GM21529 (cell line): ENCODE measurements at regions not wholly inside any gene's neighbourhood (a gene's known extent, or its start where the extent isn't known, plus 50 kb on each side); places are given as distances from the start of the nearest gene placed in this dataset.
"Not testable (repeated sequence)": the region's sequence is repeated elsewhere in the genome, so short reads cannot be mapped to it uniquely, and the experiment has no call there.

Experiments used
- ATAC-seq: cut with Tn5 transposase; IDR thresholded peaks from one replicate; pipeline ENCODE4 v1.9.1; 2021; ENCODE audit not compliant: unreplicated experiment

- ATAC-seq: no peak
Observed at GRCh38 chr3:95813244-95813643, 1001.1 kb upstream of the EPHA6 start.

GRCh38 chr3:95815828-95816227, 998.6 kb upstream of the EPHA6 start:
- no peak for ATAC-seq

DNA sequence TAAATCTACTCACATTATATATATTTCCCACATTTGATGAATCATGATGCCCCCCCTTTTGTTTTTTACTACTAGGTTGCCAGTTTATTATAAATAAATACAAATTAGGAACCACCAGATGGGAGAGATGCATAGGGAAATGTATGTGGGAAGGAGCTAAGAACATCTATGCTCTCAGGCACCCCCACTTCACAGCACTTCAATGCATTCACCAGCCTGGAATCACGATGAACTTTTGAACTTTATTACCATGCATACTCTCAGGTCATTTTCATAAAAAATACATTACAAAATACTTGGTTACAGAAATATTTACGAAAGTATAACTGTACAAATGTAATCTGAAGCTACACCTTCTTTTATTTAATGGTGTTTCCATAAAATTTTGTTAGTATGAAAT, 988.0 kb upstream of the EPHA6 start:
- ATAC-seq: no peak

- ATAC-seq: no peak
Observed at GRCh38 chr3:95832146-95832545, 982.2 kb upstream of the EPHA6 start.

DNA sequence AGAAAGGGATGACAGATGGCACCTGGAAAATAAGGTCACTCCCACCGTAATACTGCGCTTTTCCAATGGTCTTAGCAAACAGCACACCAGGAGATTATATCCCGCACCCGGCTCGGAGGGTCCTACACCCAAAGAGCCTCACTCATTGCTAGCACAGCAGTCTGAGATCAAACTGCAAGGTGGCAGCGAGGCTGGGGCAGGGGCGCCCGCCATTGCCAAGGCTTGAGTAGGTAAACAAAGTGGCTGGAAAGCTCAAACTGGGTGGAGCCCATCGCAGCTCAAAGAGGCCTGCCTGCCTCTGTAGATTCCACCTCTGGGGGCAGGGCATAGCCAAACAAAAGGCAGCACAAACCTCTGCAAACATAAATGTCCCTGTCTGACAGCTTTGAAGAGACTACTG, 953.8 kb upstream of the EPHA6 start:
- not testable (repeated sequence) for ATAC-seq

- ATAC-seq: no peak
Observed at GRCh38 chr3:95883801-95884200, 930.6 kb upstream of the EPHA6 start.

DNA sequence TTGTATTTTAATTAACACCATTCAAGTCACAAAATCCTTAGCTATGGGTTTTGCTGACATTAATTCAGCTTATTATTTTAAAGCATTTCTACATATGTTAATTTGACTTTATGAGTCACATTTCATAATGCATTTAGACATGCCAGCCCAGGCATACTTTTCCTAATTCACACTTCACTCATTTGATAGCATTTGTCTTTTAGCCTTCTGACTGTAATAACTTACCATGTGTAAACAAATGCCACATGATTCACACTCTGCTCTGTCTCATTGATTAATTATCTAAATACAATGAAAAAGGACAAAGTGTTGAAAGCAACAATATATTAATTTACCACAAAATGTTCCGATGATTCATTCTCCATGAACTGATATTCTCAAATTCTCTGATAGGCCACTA, 927.8 kb upstream of the EPHA6 start:
- no peak for ATAC-seq

GRCh38 chr3:95887114-95887513, 927.3 kb upstream of the EPHA6 start:
- no peak for ATAC-seq

- no peak for ATAC-seq
Observed at GRCh38 chr3:95894820-95895219, 919.6 kb upstream of the EPHA6 start.

- ATAC-seq: no peak
Observed at GRCh38 chr3:95899494-95899893, 914.9 kb upstream of the EPHA6 start.

DNA sequence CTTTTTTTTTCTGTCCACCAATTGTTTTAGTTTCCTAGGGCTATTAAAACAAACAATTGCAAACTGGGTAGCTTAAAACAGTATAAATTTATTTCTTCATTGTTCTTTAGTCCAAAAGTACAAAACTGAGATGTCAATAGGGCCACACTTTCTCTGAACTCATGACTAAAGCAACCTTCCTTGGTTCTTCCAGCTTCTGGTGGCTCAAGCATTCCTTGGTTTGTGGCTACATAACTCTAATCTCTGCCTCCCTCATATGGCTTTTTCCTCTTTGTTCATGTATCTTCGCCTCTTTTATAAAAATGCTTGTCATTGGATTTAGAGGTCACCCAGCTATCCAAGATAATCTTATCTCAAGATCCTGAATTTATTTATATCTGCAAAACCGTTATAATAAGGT, 914.5 kb upstream of the EPHA6 start:
- no peak for ATAC-seq

GRCh38 chr3:95901948-95902347, 912.4 kb upstream of the EPHA6 start:
- no peak for ATAC-seq

DNA sequence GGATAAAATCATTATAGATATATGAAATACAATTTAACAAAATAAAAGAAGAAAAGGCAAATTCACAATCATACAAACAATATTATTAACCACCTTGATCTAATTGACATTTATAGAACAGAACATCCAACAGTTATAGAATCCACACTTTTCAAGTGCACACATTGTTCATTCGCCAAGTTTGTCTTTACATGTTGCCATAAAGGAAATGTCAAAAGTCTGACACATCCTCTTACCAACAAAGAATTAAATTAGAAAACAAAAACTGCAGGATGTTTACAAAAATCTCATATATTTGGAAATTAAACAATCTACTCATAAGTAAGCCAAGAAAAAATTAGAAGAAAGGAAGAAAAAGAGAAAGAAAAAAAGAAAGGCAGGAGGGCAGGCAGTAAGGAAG, 909.2 kb upstream of the EPHA6 start:
- ATAC-seq: no peak

DNA sequence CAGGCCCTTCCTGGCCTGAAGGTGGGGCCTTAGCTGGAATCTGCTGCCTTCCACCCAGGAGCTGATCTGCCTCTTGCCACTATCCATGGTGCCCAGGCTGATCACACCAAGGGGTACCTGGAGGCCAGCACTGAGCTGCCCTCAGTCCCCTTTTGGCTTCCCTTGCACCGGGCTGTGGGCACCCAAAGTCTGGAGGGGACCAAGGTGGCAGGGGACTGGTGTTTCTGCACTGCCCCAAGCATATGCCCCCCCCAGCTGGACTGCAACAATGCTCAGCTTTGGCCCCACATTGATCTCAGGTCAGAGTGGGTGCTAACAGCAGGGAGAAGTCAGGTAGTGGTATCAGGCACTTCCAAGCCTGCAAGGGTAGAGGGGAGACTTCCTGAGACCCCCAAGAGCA, 902.6 kb upstream of the EPHA6 start:
- no peak for ATAC-seq

GRCh38 chr3:95923496-95924210, 890.7 kb upstream of the EPHA6 start:
- ATAC-seq: no peak

DNA sequence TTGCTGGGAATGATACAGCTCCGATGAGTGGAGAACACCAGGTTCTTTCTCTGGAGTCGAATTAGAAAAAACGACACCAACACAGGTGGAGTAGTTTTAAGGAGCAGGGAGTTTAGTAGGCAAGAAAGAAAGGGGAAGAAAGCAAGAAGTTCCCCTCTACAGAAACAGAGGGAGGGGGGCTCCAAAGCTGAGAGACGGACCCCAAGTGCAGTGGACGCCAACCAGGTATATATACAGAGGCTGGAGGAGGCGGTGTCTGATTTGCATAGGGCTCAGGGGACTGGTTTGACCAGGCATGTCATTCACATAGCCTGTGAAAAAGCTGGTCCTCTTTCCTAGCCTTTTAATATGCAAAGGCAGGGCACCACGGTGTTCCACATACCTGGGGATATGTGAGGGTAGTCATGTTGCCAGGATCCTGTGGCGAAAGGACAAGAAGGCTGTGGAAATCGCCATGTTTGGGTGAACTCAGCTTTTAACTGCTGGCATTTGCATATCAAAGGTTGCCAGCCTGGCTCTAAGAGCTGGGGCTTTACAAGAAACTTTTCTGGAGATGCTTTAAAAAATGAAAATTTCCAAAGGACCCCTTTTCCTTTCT, 887.4 kb upstream of the EPHA6 start:
- no peak for ATAC-seq

DNA sequence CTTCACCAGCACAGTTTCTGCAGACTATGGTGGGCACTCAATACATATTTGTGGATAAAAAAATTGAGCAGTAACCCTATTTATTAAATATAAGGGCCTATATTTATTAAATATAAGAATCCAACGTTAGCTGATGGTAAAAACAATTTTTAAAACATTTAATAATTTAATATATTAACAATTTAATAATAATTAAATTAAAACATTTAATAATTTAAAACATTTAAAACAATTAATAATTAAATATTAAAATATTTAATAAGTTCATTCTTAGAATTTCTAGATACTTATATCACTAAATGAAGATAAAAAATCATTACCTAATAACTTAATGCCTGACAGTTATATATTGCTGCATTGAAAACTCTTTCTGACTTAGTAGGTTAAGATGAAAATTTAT, 880.2 kb upstream of the EPHA6 start:
- no peak for ATAC-seq

DNA sequence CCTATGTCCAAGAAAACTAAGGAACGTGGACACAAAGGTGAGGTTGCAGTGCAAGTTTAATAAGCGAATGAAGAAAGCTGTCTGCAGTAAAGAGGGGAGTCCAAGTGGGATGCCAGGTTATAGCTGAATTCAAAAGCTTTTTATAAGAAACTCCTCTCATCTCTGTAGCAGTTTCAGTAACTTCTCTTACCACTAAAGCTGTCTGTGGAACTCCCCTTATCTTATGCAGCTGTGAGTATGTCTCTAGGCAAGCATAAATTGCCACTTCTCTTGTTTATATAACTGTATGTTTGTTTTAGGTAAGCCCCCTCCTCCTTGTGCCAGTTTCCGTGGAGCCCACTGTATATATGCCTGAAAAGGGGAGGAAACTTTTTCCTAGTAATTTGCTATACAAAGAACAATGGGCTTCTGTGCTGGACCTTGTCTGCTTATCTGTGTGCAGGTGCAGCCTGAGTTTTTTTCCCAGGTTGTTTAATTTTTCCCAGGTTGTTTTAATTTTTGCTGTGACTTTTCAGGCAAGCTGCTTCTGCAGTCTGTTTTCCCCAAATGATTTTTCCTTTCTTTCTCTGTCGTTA, 875.1 kb upstream of the EPHA6 start:
- no peak for ATAC-seq

DNA sequence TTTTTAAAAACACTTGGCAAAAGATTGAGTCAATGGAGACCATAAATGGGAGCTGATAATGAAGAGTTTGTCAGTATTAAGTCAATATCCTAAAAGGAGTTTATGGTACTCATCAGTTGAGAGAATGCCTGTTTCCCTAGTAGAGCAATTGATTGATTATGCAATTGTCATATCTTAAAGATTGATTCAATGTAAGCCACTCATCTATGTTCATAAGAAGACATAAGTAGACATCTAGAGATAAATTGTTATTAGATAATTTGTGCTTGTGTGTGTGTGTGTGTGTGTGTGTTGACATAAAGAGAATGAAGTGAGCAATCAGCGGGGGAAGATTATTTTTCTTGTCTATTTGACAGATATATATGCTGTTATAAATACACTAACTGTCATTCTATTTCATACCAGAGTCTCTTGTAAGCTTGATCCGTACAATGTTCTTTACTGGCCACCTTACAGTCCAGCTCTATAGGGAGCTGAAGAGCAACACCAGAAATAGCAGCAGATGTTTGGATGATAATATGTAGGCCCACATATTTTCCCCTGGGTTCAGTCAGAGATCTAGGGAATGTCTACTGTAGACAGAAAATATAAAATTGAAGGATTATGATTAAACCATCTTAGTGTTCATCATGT, 848.6 kb upstream of the EPHA6 start:
- no peak for ATAC-seq

- ATAC-seq: no peak
Observed at GRCh38 chr3:95971573-95971972, 842.8 kb upstream of the EPHA6 start.

DNA sequence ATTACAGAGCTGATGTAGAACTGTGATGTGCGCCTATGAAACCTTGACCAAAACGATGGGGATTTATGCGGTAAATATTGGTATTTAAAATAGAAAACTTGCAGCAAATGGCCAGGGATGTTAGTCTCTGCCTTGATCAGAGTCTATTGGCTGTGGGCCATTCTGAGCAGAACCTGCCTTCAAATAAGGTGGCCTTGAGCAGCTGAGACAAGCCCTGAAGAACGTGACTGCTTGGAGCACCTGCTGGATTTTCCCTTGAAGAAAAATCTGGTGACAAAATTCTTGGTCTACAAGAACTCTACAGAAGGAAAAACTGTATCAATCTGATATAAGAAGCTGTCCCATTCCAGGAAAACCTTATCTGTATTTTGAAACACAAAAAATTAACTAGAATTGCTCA, 820.1 kb upstream of the EPHA6 start:
- ATAC-seq: no peak

- ATAC-seq: no peak
Observed at GRCh38 chr3:96000966-96001365, 813.4 kb upstream of the EPHA6 start.
